Testis (tissue), 2 donors: ENCODE measurements at regions not wholly inside any gene's neighbourhood (a gene's known extent, or its start where the extent isn't known, plus 50 kb on each side); places are given as distances from the start of the nearest gene placed in this dataset.

Source experiments
- DNase-seq: peaks from one replicate; pipeline ENCODE4 v3.0.0-alpha.2; 2019
- H3K27ac ChIP-seq, 2 donors: fragments of 200-600 bp; sonication (generic); one replicate each; pipeline ENCODE4 v1.5.1; 2019
- H3K27me3 ChIP-seq: fragments of 200-600 bp; sonication (generic); one replicate; pipeline ENCODE4 v1.5.1; 2019
- H3K36me3 ChIP-seq: fragments of 200-600 bp; sonication (generic); one replicate; pipeline ENCODE4 v1.5.1; 2017; ENCODE audit warnings: low read depth; ENCODE audit errors: missing control alignments
- H3K4me1 ChIP-seq: fragments of 200-600 bp; sonication (generic); one replicate; pipeline ENCODE4 v1.5.1; 2019
- H3K4me3 ChIP-seq, 2 donors: fragments of 200-600 bp; sonication (generic); one replicate each; pipeline ENCODE4 v1.5.1; 2017 to 2019
- H3K9me3 ChIP-seq: fragments of 200-600 bp; sonication (generic); one replicate; pipeline ENCODE4 v1.5.1; 2017
- POLR2A ChIP-seq: fragments of 450-650 bp; IDR thresholded peaks from one replicate; pipeline ENCODE4 v1.6.1; 2017; ENCODE audit warnings: antibody characterized with exemption, mild to moderate bottlenecking, moderate library complexity
- WGBS, 2 donors: methylation state at CpG; one replicate each; pipeline ENCODE4 v1.1.5; 2018; 5-methylcytosine and 5-hydroxymethylcytosine counted together
- intact Hi-C: fragments of 100-400 bp; cut with DNase I; formaldehyde crosslinking; loops from one replicate; pipeline ENCODE4 v1.15.1; 2023; ENCODE audit warnings: low total_unique reads
- TF ChIP-seq, protein P1 (sequence below), 3 experiments: fragments of 450-650 bp in 2 of 3; fragments of 200-600 bp in 1 of 3; sonication (generic) in 1 of 3; IDR thresholded peaks; one replicate each; pipeline ENCODE4 v1.5.1; 2016 to 2019; ENCODE audit warnings: antibody characterized with exemption in 3 of 3, mild to moderate bottlenecking in 2 of 3, moderate library complexity in 1 of 3

DNA sequence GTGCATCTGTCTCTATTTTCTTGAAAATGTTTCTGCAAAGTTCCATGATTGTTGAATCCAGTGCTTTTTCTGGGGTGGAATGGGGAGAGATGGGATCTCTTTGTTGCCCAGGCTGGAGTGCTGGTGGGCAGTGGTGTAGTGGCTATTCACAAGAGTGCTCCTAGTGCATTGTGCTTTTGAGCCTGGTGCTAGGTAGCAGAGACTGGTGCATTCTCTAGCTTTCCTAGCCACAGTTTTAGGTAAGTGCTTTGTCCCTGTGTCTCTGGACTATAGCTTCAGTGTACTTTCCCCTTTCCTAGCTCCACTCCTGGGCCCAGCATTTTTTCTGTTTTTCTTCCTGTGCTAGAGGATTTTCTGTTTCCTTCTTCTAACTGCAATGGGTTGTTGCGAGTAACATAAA is 825.6 kb downstream of the SLITRK6 start:
- Histone ChIP-seq H3K4me1 (no peaks in the 10 kb centered on the region), H3K36me3 (no peaks in the 10 kb centered on the region), H3K27me3 (no peaks in the 10 kb centered on the region), H3K27ac (no peak overlapping the region), H3K9me3 (no peaks in the 10 kb centered on the region), H3K4me3 (no peak overlapping the region)
- 50 to 75% methylated on average over 1 of the region's 1 CpG for WGBS, 2 donors
- DNase-seq = no peak
- intact Hi-C loops = no loop called here
- TF ChIP-seq POLR2A = no peak
- TF ChIP-seq, protein P1, sequence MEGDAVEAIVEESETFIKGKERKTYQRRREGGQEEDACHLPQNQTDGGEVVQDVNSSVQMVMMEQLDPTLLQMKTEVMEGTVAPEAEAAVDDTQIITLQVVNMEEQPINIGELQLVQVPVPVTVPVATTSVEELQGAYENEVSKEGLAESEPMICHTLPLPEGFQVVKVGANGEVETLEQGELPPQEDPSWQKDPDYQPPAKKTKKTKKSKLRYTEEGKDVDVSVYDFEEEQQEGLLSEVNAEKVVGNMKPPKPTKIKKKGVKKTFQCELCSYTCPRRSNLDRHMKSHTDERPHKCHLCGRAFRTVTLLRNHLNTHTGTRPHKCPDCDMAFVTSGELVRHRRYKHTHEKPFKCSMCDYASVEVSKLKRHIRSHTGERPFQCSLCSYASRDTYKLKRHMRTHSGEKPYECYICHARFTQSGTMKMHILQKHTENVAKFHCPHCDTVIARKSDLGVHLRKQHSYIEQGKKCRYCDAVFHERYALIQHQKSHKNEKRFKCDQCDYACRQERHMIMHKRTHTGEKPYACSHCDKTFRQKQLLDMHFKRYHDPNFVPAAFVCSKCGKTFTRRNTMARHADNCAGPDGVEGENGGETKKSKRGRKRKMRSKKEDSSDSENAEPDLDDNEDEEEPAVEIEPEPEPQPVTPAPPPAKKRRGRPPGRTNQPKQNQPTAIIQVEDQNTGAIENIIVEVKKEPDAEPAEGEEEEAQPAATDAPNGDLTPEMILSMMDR (IDR thresholded peaks at IDR 0.05) = no peak

DNA sequence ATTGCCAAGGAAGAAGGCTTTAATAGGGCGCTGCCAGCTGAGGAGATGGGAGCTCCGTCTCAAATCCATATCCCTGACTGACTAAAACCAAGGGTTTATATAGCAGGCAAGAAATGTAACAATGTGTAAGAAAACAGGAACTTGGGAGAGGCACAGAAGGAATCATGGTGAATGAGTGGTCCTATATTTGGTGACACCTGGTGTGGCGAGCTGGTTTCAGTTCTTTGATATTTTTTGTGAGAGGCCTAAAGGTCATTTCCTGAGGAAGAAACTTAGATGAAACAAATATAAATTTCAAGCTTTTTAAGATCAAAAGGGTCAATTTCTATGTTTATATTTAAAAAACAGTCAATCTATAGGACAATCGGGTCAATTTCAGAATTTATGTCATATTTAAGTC is 826.3 kb downstream of the SLITRK6 start:
- WGBS, 2 donors = 91 to 96% methylated on average over 4 of the region's 4 CpGs
- no peak for TF ChIP-seq POLR2A
- TF ChIP-seq, protein P1 (IDR thresholded peaks at IDR 0.05) = no peak
- Histone ChIP-seq H3K9me3 (no peaks in the 10 kb centered on the region), H3K27ac (no peak overlapping the region), H3K36me3 (no peaks in the 10 kb centered on the region), H3K27me3 (no peaks in the 10 kb centered on the region), H3K4me3 (no peak overlapping the region), H3K4me1 (no peaks in the 10 kb centered on the region)
- intact Hi-C loops = no loop called here
- no peak for DNase-seq

DNA sequence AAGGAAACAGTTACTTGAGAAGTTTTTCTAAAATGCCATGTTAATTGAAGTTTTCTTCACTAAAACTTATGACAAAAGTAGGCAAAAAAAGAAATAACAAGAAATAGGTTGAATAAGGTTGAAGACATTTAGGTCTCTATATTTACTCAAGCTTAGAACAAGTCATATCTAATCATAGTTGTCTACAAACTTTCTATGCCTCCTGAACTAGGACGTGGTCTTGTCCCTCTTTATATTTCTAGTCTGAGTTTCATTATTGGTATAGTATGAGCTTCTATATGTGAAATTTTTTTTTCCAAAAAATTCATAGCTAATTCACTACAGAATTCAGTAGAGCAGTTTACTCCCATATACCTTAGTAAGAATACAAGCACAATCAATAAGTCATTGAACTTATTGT is 836.4 kb downstream of the SLITRK6 start:
- WGBS, 2 donors = 58 to 71% methylated on average over 1 of the region's 1 CpG
- Histone ChIP-seq H3K36me3 (no peaks in the 10 kb centered on the region), H3K9me3 (no peaks in the 10 kb centered on the region), H3K4me3 (no peak overlapping the region), H3K27ac (no peak overlapping the region), H3K27me3 (no peaks in the 10 kb centered on the region), H3K4me1 (no peaks in the 10 kb centered on the region)
- intact Hi-C loops = no loop called here
- no peak for DNase-seq
- TF ChIP-seq, protein P1 (IDR thresholded peaks at IDR 0.05) = no peak
- TF ChIP-seq POLR2A = no peak

DNA sequence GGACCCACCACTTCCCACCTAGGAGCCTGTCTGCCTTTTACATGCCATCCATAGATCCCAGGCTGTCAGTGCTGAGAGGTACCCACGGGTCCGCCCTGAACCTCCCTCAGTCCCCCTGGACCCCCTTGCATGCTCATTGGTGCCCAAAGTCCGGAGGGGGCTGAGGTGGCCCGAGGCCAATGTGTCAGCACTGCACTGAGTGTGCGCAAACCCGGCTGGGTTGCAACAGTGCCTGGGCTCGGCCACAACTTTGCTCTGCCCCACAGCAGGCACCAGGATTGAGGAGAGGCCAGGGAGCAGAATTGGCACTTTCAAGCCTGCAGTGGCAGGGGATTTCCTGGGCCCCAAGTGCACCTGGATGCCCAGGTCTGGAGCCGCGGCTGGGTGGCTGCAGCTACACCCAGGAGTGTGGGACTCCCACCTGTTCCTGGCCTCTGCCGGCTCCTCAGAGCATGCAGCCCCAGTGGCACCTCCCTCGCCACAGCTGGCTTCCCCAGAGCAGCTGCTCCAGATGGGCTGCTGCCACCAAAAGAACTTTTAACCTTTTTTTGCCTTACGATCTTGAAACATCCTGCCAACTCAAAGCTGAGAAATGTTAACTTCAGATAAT is 837.0 kb downstream of the SLITRK6 start:
- Histone ChIP-seq H3K4me1 (no peaks in the 10 kb centered on the region), H3K9me3 (no peaks in the 10 kb centered on the region), H3K36me3 (no peaks in the 10 kb centered on the region), H3K27ac (no peak overlapping the region), H3K27me3 (no peaks in the 10 kb centered on the region), H3K4me3 (no peak overlapping the region)
- no peak for DNase-seq
- 65 to 79% methylated on average over 4 to 12 of the region's 12 CpGs for WGBS, 2 donors
- intact Hi-C loops = no loop called here
- TF ChIP-seq, protein P1 (IDR thresholded peaks at IDR 0.05) = no peak
- no peak for TF ChIP-seq POLR2A

DNA sequence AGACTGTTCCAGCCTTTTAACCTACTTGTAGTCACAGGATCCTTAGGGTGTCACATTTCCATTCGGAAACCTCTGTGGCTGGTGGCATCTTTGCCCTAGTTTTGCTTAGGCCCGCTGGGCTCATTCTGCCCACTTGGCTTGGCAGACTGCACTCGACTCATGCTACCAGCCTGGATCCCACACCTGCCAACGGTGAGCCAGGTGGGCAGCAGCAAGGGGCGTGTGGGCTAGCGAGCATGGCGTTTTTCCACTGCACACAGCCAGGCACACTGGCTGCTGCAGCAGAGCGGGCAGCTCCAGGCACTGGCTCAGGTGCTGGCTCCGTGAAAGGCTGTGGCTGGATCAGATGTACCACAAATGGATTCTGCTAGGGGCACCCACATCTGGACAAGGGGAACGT is 838.2 kb downstream of the SLITRK6 start:
- H3K9me3 ChIP-seq = no peaks in the 10 kb centered on the region
- no peak overlapping the region for H3K4me3 ChIP-seq
- no peaks in the 10 kb centered on the region for H3K27me3 ChIP-seq
- intact Hi-C loops = no loop called here
- DNase-seq = no peak
- no peaks in the 10 kb centered on the region for H3K4me1 ChIP-seq
- no peaks in the 10 kb centered on the region for H3K36me3 ChIP-seq
- WGBS, 2 donors = 82 to 93% methylated on average over 8 to 10 of the region's 10 CpGs
- TF ChIP-seq POLR2A = no peak
- TF ChIP-seq, protein P1 (IDR thresholded peaks at IDR 0.05) = no peak
- no peak overlapping the region for H3K27ac ChIP-seq
